ENCODE measurements at regions not wholly inside any gene's neighbourhood (a gene's known extent, or its start where the extent isn't known, plus 50 kb on each side); places are given as distances from the start of the nearest gene placed in this dataset.

DNA sequence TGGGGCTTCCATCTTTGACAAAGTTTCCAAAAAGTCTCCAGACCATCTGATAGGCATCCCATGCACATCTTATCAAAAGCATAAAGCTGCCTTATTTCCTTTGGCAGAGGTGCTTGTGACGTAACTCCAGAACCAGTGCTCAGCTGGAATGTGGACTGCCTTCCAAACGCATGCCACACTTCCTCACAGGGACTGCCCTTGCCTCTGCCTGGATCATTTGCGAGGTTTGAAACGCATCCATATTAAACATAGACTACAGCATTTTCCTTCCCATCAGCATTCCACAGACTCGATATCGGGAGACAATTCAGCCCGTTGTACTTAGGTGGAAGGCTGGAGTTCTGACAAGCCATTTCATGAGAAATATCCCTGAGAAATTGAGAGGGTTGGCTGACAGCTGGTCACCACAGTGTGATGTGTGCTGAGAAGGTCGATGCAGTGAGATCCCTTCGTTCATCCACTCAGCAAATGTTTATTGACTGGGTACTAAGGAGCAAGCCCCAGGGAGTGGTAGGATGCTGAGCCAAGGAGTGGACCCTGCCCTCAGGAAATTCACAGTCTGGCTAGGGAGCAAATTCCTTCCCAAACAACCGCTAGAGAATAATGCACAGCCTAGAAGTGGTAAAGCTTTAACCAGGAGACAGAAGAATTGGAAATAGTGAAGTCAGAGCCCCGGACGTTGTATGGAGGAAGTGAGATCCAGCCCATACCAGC, 376.0 kb downstream of the BCOR start:
- H4K20me1 ChIP-seq (ENCODE audit: insufficient read depth, low read length) = no peaks in the 10 kb centered on the region
- no peaks in the 10 kb centered on the region for H3F3A ChIP-seq (ENCODE audit: insufficient read depth, low read length)
- H3K4me2 ChIP-seq (ENCODE audit: low read length) = no peak overlapping the region
- no peaks in the 10 kb centered on the region for H3K36me3 ChIP-seq (ENCODE audit: insufficient read depth, low read length)
- H3K27me3 ChIP-seq (ENCODE audit: insufficient read depth, low read length) = no peaks in the 10 kb centered on the region
- no peaks in the 10 kb centered on the region for H3K79me2 ChIP-seq (ENCODE audit: insufficient read depth, low read length)
- H3K9me2 ChIP-seq (ENCODE audit: low read depth, low read length) = no peaks in the 10 kb centered on the region
- no peak for TF ChIP-seq EZH2 (IDR thresholded peaks at IDR 0.05; ENCODE audit: borderline replicate concordance, low read length)
- TF ChIP-seq, protein P1, sequence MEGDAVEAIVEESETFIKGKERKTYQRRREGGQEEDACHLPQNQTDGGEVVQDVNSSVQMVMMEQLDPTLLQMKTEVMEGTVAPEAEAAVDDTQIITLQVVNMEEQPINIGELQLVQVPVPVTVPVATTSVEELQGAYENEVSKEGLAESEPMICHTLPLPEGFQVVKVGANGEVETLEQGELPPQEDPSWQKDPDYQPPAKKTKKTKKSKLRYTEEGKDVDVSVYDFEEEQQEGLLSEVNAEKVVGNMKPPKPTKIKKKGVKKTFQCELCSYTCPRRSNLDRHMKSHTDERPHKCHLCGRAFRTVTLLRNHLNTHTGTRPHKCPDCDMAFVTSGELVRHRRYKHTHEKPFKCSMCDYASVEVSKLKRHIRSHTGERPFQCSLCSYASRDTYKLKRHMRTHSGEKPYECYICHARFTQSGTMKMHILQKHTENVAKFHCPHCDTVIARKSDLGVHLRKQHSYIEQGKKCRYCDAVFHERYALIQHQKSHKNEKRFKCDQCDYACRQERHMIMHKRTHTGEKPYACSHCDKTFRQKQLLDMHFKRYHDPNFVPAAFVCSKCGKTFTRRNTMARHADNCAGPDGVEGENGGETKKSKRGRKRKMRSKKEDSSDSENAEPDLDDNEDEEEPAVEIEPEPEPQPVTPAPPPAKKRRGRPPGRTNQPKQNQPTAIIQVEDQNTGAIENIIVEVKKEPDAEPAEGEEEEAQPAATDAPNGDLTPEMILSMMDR (IDR thresholded peaks at IDR 0.05; ENCODE audit: low read length) = no peak
- no peak overlapping the region for H2AFZ ChIP-seq (ENCODE audit: low read length)
- H3K9me3 ChIP-seq (ENCODE audit: low read length) = no peaks in the 10 kb centered on the region
- H3K4me1 ChIP-seq (ENCODE audit: insufficient read depth, low read length, severe bottlenecking) = peaks cover 3% of the 10 kb centered on the region
- no peak overlapping the region for H3K4me3 ChIP-seq (ENCODE audit: low read depth, low read length, poor library complexity, severe bottlenecking)
- no peak overlapping the region for H3K9ac ChIP-seq (ENCODE audit: low read length)
- H3K27ac ChIP-seq (ENCODE audit: low read depth, low read length, poor library complexity, severe bottlenecking) = no peak overlapping the region

DNA sequence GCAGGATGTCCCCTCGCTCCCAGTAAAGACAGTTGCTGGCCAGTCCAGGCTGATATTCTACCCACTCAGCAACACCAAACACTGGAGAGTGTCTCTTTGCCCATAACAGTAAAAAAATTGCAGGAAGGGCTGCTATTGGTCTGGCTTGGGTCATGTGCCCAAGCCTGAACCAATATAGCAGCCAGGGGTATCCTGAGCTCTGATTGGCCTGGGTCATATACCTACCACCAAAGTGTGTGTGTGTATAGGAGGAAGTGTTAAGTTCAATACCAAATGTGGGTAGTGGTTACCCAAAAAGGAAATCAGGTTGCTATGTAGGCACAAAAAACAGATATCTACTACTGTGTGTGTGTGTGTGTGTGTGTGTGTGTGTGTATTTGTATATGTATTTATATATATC, 373.2 kb downstream of the BCOR start:
- TF ChIP-seq, protein P1 (IDR thresholded peaks at IDR 0.05; ENCODE audit: low read length) = no peak
- TF ChIP-seq EZH2 (IDR thresholded peaks at IDR 0.05; ENCODE audit: borderline replicate concordance, low read length) = no peak
- no peaks in the 10 kb centered on the region for H3K9me3 ChIP-seq (ENCODE audit: low read length)
- H3K79me2 ChIP-seq (ENCODE audit: insufficient read depth, low read length) = no peaks in the 10 kb centered on the region
- H3K9ac ChIP-seq (ENCODE audit: low read length) = no peak overlapping the region
- peaks cover 5% of the 10 kb centered on the region for H3K4me1 ChIP-seq (ENCODE audit: insufficient read depth, low read length, severe bottlenecking)
- H3K4me2 ChIP-seq (ENCODE audit: low read length) = no peak overlapping the region
- H3F3A ChIP-seq (ENCODE audit: insufficient read depth, low read length) = no peaks in the 10 kb centered on the region
- H3K4me3 ChIP-seq (ENCODE audit: low read depth, low read length, poor library complexity, severe bottlenecking) = no peak overlapping the region
- no peaks in the 10 kb centered on the region for H3K27me3 ChIP-seq (ENCODE audit: insufficient read depth, low read length)
- no peak overlapping the region for H3K27ac ChIP-seq (ENCODE audit: low read depth, low read length, poor library complexity, severe bottlenecking)
- no peak overlapping the region for H2AFZ ChIP-seq (ENCODE audit: low read length)
- no peaks in the 10 kb centered on the region for H4K20me1 ChIP-seq (ENCODE audit: insufficient read depth, low read length)
- no peaks in the 10 kb centered on the region; the same call in 1 of the 2 replicates for H3K36me3 ChIP-seq (ENCODE audit: insufficient read depth, low read length)
- no peaks in the 10 kb centered on the region for H3K9me2 ChIP-seq (ENCODE audit: low read depth, low read length)

DNA sequence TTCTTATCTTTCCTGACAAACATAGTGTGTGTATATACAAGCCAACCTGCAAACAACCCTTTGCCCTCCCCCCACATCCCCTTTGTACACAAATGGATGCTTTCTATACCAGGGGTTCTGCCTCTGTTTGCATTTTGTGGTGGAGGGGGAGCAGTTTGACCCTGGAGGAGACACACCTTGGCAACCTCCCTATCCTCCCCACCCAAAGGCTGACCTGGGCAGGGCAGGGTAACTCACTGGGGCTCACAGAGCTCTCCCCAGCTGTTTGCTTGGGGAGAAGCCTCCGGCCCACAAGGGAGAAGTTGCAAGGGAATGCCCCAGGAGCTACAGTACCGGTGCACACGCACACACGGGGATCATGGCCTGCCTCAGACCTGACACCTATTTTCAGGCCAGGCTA, 372.6 kb downstream of the BCOR start:
- no peaks in the 10 kb centered on the region for H3F3A ChIP-seq (ENCODE audit: insufficient read depth, low read length)
- no peaks in the 10 kb centered on the region for H3K79me2 ChIP-seq (ENCODE audit: insufficient read depth, low read length)
- peaks cover 11% of the 10 kb centered on the region for H3K4me1 ChIP-seq (ENCODE audit: insufficient read depth, low read length, severe bottlenecking)
- H4K20me1 ChIP-seq (ENCODE audit: insufficient read depth, low read length) = no peaks in the 10 kb centered on the region
- H3K27ac ChIP-seq (ENCODE audit: low read depth, low read length, poor library complexity, severe bottlenecking) = no peak overlapping the region
- H3K27me3 ChIP-seq (ENCODE audit: insufficient read depth, low read length) = no peaks in the 10 kb centered on the region
- no peaks in the 10 kb centered on the region for H3K9me3 ChIP-seq (ENCODE audit: low read length)
- H3K4me3 ChIP-seq (ENCODE audit: low read depth, low read length, poor library complexity, severe bottlenecking) = no peak overlapping the region
- no peak overlapping the region for H3K4me2 ChIP-seq (ENCODE audit: low read length)
- no peak overlapping the region for H3K9ac ChIP-seq (ENCODE audit: low read length)
- no peak overlapping the region for H2AFZ ChIP-seq (ENCODE audit: low read length)
- no peaks in the 10 kb centered on the region; the same call in 1 of the 2 replicates for H3K36me3 ChIP-seq (ENCODE audit: insufficient read depth, low read length)
- H3K9me2 ChIP-seq (ENCODE audit: low read depth, low read length) = no peaks in the 10 kb centered on the region
- TF ChIP-seq, protein P1 (IDR thresholded peaks at IDR 0.05; ENCODE audit: low read length) = no peak
- no peak for TF ChIP-seq EZH2 (IDR thresholded peaks at IDR 0.05; ENCODE audit: borderline replicate concordance, low read length)
